ENCODE measurements at regions not wholly inside any gene's neighbourhood (a gene's known extent, or its start where the extent isn't known, plus 50 kb on each side); places are given as distances from the start of the nearest gene placed in this dataset.

DNA sequence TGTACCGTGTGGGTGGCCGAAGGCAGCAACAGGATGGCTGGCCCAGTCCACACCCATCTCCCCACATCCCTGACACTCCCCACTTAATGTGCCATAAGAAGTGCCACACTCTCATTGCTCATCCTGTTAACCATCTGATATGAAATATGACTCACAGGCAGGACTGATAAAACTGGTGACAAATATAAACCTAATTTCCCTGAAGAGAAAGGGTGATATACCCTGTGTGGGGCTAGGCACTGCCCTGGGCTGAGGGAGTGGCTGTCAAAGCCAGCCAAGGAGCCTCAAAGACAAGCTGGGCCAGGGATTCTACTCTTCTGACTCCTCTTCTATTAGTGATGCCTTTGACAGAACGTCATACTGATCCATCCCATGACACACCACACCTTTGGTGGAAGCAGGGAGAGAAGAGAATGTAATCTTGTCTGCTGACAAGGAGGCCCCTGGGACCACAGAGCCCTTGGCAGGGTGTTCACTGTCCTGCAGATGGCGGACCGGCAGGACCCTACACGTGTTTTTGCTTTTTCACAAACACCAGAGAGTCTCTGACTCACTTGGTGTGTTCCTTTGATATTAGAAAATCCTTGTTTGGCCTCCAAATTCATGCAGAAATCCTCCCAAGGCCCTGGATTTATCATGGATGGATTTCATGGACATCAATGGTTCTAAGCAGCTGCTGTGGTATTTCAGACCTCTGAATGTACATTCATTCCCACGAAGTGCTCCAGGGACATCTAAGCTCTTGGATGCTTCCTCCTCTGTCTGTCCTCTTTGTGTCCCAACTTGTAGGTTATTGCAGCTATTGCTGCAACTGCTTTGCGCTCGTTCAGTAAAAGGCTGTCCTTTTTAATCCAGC, 98.0 kb upstream of the WASF3 start:
- no CpG with 5 or more reads among the region's 9 CpGs for WGBS (ENCODE audit: extremely low coverage, insufficient read length, low lambda C conversion rate)

More for the DNA sequence above, 98.0 kb upstream of the WASF3 start:
- no peak overlapping the region for H2BK20ac ChIP-seq (ENCODE audit: low read depth, low read length, poor library complexity, severe bottlenecking)
- no peak overlapping the region for H4K5ac ChIP-seq (ENCODE audit: insufficient read length, low read depth, low read length)
- H3K27ac Mint-ChIP-seq: no peak overlapping the region
- no peak overlapping the region for H3K4me3 Mint-ChIP-seq
- H3K4me2 ChIP-seq (ENCODE audit: insufficient read depth, insufficient read length, low read length): no peak overlapping the region
- no peak overlapping the region for H2BK120ac ChIP-seq (ENCODE audit: low read depth, low read length, poor library complexity, severe bottlenecking)
- no peak overlapping the region for H2BK5ac ChIP-seq (ENCODE audit: insufficient read length, low read length)
- no peak overlapping the region for H3K56ac ChIP-seq (ENCODE audit: insufficient read length, low read depth, low read length)
- no peak overlapping the region for H4K91ac ChIP-seq (ENCODE audit: insufficient read length, low read depth, low read length)
- H4K20me1 ChIP-seq (ENCODE audit: control insufficient read depth, insufficient read depth, insufficient read length): no peaks in the 10 kb centered on the region
- no peak overlapping the region for H3K23ac ChIP-seq (ENCODE audit: insufficient read length, low read depth, low read length)
- peaks cover 7% of the 10 kb centered on the region for H3K27me3 Mint-ChIP-seq (ENCODE audit: low read depth)
- no peak overlapping the region for H3K4ac ChIP-seq (ENCODE audit: low read depth, low read length)
- TF ChIP-seq, protein P1, sequence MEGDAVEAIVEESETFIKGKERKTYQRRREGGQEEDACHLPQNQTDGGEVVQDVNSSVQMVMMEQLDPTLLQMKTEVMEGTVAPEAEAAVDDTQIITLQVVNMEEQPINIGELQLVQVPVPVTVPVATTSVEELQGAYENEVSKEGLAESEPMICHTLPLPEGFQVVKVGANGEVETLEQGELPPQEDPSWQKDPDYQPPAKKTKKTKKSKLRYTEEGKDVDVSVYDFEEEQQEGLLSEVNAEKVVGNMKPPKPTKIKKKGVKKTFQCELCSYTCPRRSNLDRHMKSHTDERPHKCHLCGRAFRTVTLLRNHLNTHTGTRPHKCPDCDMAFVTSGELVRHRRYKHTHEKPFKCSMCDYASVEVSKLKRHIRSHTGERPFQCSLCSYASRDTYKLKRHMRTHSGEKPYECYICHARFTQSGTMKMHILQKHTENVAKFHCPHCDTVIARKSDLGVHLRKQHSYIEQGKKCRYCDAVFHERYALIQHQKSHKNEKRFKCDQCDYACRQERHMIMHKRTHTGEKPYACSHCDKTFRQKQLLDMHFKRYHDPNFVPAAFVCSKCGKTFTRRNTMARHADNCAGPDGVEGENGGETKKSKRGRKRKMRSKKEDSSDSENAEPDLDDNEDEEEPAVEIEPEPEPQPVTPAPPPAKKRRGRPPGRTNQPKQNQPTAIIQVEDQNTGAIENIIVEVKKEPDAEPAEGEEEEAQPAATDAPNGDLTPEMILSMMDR (conservative IDR thresholded peaks at IDR 0.05): no peak
- H3K9me3 Mint-ChIP-seq: no peaks in the 10 kb centered on the region
- H3K18ac ChIP-seq (ENCODE audit: insufficient read length, low read depth, low read length): no peak overlapping the region
- H3K27ac ChIP-seq (ENCODE audit: insufficient read length, low read depth, low read length): no peak overlapping the region
- no peaks in the 10 kb centered on the region for H3K27me3 ChIP-seq (ENCODE audit: insufficient read depth, low read length)
- H3K4me1 Mint-ChIP-seq: peaks cover 0 to 3% of the 10 kb centered on the region in 2 experiments; a peak in 2 of 4 replicates
- H3K9ac ChIP-seq (ENCODE audit: extremely low read depth, insufficient read length, low read length): no peak overlapping the region
- H2AK5ac ChIP-seq (ENCODE audit: insufficient read length, low read length): no peak overlapping the region
- H2BK12ac ChIP-seq (ENCODE audit: insufficient read length, low read depth, low read length): no peak overlapping the region
- no peak overlapping the region for H2BK15ac ChIP-seq (ENCODE audit: low read depth, low read length)
- H3K14ac ChIP-seq (ENCODE audit: insufficient read depth, low read length): no peak overlapping the region
- H3K23me2 ChIP-seq (ENCODE audit: insufficient read length, low read depth, low read length, poor library complexity, severe bottlenecking): no peaks in the 10 kb centered on the region
- no peak for DNase-seq
- no peak overlapping the region for H2AFZ ChIP-seq (ENCODE audit: low read length)
- no peaks in the 10 kb centered on the region for H3K9me3 ChIP-seq (ENCODE audit: control insufficient read depth, low read depth, low read length)
- no peaks in the 10 kb centered on the region for H3K79me1 ChIP-seq (ENCODE audit: insufficient read depth, low read depth, low read length, poor library complexity, severe bottlenecking)
- H3K36me3 Mint-ChIP-seq (ENCODE audit: insufficient read depth in 1 of 3, low read depth in 3 of 3): no peaks in the 10 kb centered on the region
- no peaks in the 10 kb centered on the region for H3K4me1 ChIP-seq (ENCODE audit: insufficient read depth, low read length)
- no peak overlapping the region for H4K8ac ChIP-seq (replicated peaks; ENCODE audit: insufficient read length, low read depth, low read length)
- H3K79me2 ChIP-seq (ENCODE audit: insufficient read depth, low read length): no peaks in the 10 kb centered on the region
- no peak overlapping the region for H3T11ph ChIP-seq (ENCODE audit: low read length)

All from H9 (cell line).